AG08396 (cell line): ENCODE measurements at regions not wholly inside any gene's neighbourhood (a gene's known extent, or its start where the extent isn't known, plus 50 kb on each side); places are given as distances from the start of the nearest gene placed in this dataset.
"Not testable (repeated sequence)": the region's sequence is repeated elsewhere in the genome, so short reads cannot be mapped to it uniquely, and the experiment has no call there.

Source experiments
- DNase-seq: peaks from one replicate; pipeline ENCODE4 v3.0.0; 2012; ENCODE audit warnings: low spot score, mixed read lengths

DNA sequence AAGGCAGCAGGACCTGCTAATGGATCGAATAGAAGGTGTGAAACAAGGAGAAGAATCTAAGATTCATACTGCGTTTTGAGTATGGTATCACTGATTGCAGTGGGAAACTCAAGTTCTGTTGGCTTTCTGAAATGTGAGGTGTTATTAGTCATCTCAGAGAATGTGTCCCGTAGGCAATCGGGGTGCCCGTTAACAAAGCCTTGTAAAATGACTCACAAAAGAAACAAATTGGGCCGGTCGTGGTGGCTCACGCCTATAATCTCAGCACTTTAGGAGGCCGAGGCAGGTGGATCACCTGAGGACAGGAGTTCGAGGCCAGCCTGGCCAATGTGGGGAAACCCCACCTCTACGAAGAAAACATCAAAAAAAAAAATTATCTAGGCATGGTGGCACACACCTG lies 118.2 kb upstream of the C7orf33 start:
- no peak for DNase-seq

DNA sequence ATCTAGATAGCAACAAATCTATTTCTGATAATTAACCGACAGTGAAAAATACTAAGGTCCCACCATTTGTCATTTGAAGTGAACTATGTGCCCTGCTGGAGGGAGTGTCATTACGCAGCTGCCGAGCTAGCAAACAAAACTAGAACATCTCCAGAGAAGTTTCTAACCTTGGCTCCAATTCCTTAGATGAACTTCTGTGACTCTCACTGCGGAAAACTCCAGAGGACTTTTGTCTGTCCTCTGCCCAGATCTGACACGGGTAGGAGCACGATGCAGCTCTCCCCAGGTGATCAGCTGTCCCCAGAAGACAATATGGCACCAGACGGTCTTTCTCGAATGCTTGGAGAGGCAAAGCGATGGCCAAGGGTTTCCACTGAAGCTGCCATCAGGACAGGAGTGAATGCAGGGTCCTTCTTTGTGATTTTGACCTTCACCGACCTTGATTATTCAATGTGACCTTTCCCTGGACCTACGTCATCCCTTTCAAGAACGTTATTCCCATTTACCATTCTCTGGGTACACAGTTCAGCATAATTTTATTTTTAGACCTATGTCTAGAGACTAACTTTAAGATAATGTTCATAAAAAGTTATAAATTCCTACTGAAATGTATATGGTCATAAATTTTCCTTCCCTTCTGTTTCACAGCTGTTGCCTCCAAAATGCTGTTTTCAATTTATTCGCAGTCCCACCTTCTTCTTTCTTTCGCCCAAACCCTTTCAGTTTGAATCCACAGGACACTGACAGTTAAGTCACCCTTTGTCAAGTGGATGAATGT lies 116.7 kb upstream of the C7orf33 start:
- no peak for DNase-seq

DNA sequence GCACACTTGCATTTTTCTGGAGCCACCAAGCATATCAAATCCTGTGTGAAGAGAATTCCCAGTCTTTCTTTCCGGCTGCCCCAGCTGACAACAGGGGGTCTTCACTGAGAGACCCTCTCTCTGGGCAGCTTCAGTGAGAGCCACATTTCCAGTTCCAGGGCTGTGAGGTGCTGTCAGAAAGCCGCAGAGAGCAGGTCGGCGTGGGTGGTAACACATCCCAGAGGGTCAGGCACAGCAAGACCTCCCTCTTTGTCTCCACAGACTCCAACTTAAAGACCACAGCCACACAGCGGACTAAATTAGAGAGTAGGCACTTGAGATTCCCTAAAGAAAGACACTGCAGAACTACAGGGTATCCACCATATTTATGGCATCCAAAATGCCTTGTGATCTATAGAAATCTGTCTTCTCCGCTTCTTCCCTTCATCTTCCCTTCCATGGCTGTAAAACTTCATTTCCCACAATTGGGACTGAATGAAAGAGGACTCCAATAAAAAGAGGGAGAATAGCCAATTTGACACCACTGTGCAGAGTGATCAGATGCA lies 116.0 kb upstream of the C7orf33 start:
- no peak for DNase-seq

DNA sequence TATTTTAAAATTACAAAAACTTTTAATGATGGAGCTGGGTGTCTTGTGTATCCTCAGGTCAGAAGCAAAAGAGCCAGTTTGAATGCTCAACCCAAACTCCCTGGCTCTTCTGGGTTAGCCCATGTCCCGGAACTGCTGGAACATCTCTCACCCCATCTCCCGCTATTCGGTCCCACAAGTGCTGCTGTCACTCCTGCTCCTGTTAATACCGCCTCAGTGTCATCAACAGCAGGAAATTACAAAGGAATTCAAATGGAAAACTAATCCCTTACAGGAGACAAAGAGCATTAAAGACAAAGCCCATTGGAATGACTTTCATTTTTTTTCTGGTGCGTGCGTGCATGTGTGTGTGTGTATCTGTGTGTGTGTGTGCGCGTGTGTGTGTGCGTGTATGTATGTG lies 112.0 kb upstream of the C7orf33 start:
- DNase-seq = no peak

DNA sequence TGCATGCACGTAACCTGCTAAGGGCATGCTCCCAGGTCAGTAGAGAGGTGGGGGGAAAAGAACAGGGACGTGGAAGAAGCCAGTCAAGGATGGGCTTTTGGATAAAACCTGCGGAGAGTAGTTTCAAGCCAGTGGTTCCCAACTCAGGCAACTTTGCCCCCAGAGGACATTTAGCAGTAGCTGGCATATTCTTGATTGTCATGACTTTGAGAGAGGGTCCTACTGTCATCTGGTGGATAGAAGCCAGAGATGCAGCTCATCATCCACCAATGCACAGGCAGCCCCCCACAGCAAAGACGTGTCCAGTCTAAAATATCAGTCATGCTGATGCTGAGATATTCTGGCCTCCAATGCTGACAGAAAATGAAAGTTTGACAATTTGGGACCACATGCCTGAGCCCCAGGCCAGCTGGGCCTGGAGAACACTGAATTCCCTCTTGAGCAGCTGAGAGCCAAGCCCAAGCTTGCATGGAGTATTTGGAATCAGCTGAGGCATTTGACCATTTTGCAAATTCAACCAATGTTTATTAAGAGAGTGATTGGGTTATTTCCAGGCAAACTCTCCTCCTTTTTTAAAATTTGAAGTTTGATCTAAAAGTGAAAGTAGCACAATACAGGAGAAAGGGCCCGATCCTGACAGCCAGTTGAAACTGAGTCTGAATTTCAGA lies 110.0 kb upstream of the C7orf33 start:
- DNase-seq = no peak

DNA sequence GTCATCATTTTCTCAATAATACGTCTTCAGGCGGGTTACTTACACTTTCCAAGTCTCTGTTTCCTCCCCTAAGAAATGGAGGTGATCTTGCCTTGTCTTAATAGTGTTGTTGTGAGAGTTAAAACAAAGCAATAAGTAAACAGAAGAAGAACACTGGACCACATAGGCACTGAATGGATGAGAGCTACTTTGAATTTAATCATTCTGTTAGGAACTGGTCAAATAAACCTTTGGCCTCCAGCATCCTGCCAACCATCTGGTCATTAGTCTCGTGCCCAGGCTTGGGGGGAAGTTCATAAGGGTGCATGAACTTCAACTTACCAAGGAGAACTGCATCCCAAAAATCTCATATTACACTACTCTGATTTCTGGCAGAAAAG lies 109.4 kb upstream of the C7orf33 start:
- DNase-seq = no peak

DNA sequence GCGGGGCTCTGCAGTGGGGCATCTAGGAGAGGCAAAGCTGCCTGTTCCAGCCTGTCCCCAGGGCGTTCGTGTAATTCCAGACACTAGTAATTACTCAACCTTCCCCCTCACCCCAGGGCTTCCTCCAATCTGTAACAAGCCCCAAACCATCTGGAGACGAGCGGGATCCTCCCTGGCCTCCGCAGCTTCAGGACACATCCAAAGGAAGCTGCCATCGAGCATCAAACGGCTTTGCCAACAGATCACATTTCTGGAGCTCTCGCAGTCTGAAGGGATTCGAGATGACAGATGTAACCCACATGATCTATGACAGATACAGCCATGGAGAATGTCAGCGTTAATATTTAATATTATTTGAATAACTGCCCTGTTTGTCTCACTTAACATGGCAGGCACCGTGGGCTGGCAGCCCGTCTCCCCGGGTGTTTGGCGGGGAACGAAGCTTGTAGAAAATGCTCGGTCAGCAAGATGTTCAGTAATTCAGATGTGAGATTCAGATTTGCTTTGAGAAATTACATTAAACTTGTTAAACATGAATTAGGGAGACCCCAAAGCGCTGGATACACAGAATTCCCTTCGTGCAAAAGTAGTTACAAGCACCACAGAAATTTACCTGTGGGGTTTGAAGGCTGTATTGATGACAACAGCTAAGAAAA lies 108.5 kb upstream of the C7orf33 start:
- DNase-seq = no peak

DNA sequence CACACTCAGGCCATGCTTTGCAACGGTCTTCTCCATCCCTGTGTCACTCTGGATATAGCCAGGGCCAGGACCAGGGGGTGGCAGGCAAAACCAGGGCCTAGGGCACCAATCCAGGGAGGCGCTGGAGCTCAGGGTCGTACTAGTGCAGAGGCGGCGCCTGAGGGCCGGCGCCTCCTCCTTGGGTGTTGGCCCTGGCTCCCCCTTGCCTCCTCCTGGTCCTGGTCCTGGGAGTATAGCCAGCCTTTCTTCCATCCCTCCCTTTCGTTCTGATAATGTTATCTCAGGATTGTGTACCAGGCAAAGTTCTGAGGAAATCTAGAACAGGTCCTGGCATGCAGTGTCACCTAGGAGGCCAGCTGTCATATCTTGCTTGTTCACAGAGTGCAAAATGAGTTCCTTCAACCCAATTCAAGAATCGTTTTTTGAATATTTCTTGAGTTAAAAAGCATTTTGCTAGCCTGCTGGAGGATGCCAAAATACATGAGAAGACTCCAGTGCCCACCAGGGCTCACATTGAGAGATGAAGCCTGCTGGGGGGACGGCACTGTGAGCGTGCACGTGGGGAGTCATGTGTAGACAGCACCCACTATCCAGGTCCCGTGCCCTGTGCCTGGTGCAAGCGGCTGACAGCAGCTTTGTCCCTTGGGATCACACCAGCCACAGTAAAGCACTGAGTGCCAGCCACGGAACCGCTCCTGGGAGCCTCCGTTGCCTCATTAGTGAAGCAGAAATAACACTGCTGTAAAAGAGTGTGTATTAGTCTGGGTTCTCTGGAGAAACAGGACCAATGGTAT lies 106.9 kb upstream of the C7orf33 start:
- DNase-seq = no peak

DNA sequence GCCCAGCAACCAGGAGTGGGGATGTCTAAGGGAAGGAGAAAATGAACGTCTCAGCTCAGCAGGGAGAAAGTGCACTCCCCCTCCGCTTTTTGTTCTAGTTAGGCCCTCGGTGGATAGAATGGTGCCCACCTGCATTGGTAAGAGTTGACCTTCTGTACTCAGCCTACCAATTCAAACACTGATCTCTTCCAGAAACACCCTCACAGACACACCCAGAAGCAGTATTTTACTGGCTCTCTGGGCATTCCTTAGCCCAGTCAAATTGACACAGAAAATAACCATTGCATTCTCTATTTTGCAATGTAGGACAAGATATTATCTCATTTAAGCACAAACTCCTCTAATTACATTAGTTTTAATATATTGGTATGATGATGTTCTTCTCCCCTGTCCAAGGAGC lies 106.1 kb upstream of the C7orf33 start:
- no peak for DNase-seq

DNA sequence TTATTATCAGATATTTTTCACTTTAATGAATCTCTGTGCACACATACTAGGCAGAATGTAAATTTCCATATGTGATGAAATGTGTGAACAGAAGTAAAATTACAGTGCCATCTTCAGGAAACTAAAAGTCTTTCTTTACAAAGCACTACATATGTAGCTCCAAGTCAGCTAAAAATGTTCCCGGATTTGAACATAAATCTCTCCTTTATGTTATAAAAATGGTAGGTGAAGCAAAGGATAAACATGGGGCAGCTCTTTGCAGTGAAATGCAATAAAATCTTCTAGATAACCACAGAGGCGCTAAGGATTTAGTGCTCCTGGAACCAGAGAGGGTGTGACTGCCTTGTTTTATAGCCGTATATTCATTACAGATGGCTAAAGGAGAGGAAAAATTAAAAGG lies 104.9 kb upstream of the C7orf33 start:
- no peak for DNase-seq

DNA sequence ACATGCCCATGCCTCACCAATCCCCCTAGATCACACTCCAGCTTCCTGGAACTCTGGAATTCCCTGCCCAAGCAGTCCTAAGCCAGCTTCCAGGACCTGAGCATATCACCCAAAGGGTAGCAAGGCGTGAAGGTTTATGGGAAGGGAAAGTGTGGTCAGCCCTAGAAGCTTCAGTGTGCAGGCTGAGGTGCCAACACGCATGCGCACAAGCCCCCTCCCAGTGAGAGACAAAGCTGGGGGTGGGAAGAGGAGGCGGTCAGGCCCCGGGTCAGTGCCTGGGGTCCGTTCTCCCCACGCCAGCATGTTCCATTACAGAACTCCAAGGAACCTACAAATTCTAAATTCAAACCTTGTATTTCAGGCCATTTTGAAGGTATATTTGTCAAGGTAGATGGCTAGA lies 103.6 kb upstream of the C7orf33 start:
- DNase-seq = no peak

DNA sequence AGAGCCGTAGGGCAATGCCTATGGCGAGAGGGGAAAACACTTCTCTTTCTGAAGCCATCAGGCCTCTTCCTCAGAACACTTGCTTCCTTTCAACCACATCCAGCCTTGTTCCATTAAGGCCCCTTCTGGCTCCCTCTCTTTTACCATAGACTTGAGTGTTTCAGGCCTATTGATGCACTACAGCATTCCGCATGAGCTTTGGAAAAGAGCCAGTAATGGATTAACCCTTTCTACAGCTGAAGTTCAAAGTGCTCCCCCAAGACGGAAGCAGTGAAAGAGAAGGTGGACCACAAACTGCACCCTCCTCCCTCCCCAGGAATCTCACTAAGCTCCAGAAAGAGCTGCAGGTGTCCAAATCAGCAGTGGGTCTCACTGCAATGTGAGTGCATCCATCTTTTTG lies 102.7 kb upstream of the C7orf33 start:
- DNase-seq = no peak

DNA sequence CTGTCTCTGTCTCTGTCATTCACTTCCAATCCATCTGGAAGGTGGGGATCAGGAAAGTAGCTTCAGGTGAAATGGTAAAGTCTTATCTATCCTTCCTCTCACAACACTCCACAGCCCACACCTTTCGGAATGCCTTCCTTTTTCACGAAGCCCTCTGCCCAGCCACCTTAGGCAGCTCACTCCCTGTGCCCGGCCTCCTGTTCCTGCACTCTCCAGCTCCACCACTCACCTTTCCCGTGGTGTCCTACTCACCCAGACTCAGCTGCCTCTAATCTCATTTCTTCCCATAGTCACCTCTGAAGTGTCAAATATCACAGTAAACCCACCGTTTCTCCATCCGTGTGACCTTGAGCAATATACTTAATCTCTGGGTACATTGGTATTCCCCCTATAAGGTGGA lies 100.9 kb upstream of the C7orf33 start:
- no peak for DNase-seq

DNA sequence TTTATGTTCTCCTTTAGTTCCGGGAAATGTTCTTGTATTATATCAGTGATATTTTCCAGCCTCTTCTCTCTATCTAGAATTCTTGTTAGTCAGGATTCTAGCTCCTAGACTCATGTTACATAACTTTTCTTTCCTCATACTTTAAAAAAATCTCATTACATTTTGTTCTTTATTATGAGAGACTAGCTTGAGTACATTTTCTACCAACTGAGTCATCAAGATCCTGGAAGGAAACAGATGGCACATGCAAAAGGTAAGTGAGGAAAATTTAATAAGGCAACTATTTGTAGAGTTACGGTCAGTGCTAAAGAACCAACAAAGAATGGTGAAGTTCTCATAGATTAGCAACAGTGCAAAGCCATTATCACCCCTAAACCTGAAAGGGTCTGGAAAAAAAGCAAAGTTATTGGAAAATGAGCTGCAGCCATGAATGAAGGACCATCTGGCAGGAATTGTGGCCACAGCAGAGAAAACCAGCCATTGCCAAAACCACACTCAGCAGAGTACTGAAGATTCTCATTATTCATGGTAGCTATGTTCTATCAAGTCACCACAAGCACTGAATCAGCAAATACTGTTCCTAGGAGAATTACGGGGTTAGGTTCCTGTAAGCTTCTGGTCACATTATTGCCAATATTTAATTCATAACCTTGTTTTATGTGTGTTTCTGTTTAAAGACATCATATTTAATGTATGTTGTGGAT lies 98.3 kb upstream of the C7orf33 start:
- DNase-seq = no peak

DNA sequence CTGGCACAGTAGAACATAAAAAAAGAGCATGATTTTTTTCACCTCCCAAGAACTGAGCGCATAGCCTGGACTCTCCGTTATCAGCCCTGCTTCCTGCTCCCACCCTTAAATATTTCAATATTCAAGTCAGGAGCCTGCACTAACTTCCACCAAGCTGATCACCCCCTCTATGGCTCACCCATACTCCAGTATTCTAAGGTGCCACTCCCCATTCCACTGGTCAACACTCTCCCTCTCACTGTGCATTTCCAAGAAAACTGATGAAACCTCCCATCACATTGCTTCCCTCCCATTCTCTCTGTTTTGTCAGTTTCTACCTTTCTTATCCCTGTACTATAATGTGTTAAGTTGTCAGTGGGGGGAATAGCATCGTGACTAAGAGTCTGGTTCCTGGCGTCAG lies 95.0 kb upstream of the C7orf33 start:
- no peak for DNase-seq

DNA sequence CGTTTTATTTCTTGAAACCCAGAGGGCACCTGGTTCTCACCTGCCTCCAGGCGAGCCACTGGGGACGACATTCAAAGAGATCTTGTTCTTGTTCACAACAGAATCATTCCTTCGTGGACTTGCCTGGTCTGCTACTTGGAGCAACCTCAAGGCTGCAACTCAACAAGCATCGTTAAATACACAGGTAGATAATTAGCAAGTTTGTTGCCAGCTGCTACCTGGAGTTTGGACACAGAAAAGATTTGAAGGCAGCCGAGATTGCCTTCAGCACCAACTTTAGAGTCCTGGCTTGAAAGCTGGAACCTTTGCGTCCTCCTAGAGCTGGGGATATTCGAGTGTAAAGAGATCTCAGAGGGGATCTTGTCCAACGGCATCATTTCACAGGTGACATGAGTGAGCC lies 89.6 kb upstream of the C7orf33 start:
- DNase-seq = no peak

DNA sequence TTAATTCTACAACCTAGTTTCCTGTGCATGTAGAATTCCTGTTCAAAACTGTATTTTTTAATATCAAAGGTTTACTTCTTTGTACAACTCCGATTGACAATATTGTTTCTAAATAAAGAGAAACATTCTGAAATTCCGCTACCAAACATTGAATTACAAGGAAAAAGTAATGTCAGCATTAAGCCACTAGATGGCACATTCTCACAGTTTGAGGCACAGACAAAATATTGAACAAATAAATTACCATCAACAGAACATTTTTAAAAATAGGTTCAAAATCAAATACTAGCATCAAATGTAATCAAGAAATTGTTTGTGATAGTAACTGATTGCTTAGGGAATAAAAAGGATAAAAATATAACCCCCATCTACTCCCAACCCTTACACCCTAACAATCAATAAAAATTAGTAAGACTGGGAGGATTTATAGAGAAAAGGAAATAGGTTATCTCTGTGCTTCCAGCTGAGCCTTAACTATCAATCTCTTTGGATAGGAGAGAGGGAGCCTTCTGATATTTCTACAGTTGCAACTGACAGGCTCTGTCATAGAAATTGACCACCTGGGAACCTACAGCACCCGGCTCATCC lies 86.6 kb upstream of the C7orf33 start:
- no peak for DNase-seq

DNA sequence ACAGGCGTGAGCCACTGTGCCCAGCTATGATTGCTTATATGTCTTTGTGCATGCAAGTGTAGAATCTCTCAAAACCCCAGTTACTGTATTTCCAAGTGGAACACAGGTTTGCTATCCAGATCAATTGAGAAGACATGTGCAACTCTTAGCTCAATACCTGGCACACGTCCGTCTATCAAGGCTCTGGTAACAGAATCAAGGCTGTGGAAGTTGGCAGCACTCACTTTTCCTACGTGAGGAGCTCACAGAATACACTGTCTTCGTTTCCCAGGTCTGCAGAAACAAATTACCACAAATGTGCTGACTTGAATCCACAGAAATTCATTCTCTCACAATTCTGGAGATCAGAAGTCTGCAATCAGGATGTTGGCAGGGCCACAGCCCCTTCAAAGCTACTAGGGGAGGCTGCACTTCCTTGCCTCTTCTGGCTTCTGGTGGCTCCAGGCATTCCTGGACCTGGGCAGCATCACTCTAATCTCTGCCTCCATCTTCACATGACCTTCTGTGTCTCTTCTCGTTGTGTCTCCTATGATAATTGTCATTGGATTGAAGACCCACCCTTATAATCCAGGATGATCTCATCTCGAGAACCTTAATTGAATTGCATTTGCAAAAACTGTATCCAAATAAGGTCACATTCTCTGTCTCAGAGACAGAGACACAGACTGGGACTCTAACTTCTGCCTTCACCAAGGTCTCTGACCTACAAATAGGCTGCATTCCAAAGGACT lies 84.8 kb upstream of the C7orf33 start:
- no peak for DNase-seq

DNA sequence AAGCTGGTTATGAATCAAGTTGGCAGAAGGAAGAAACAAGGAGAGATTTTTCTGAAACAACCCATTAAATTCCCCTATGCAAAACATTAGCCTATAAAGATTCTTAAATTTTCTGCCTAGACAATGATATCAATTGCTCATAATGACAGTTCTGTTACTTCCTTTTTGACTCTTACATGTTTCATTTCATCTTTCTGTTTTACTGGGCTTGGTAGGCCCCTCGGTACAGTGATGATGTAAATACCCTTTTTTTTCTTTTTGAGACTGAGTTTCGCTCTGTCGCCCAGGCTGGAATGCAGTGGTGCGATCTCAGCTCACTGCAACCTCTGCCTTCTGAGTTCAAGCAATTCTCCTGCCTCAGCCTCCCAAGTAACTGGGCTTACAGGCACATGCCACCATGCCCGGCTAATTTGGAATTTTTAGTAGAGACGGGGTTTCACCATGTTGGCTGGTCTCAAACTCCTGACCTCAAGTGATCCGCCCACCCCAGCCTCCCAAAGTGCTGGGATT lies 83.4 kb upstream of the C7orf33 start:
- not testable (repeated sequence) for DNase-seq

DNA sequence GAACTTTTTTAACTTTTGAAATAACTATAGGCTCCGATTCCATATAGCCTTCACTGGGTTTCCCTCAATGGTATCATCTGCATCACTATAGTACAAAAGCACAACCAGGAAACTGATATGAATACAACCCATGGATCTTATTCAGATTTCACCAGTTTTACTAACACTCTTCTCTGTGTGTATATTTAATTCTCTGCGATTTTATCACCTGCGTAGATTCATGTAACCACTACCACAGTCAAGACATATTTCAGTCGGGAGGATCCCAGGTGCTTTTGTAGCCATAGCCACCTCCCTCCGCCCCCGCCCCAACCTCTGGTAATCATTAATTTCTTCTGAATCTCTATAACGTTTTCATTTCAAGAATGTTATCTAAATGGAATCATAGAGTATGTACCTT lies 82.8 kb upstream of the C7orf33 start:
- DNase-seq = no peak
